ENCODE measurements at regions not wholly inside any gene's neighbourhood (a gene's known extent, or its start where the extent isn't known, plus 50 kb on each side); places are given as distances from the start of the nearest gene placed in this dataset.

- Histone ChIP-seq H3K4me1 (ENCODE audit: insufficient read depth) (no peaks in the 10 kb centered on the region), H3K4me3 (no peak overlapping the region), H3K9me3 (no peaks in the 10 kb centered on the region), H3K27ac (no peak overlapping the region), H3K36me3 (no peaks in the 10 kb centered on the region), H3K27me3 (no peaks in the 10 kb centered on the region)
- 19 to 52% (median 51%) methylated on average over 9 to 11 of the region's 11 CpGs for WGBS, 3 donors
- TF ChIP-seq POLR2A (IDR thresholded peaks at IDR 0.05) (no peak), EP300 (IDR thresholded peaks at IDR 0.05) (no peak), CTCF (IDR thresholded peaks at IDR 0.05) (no peak)
- no peak for DNase-seq
- intact Hi-C loops (cut with DNase I) = no loop called here
Observed at GRCh38 chr22:47600281-47600680, 837.8 kb downstream of the TBC1D22A start.

GRCh38 chr22:47599753-47600152, 837.3 kb downstream of the TBC1D22A start:
- Histone ChIP-seq H3K4me1 (ENCODE audit: insufficient read depth) (no peaks in the 10 kb centered on the region), H3K9me3 (no peaks in the 10 kb centered on the region), H3K36me3 (no peaks in the 10 kb centered on the region), H3K27ac (no peak overlapping the region), H3K4me3 (no peak overlapping the region), H3K27me3 (no peaks in the 10 kb centered on the region)
- 64 to 87% (median 78%) methylated on average over 10 of the region's 10 CpGs for WGBS, 3 donors
- no peak for TF ChIP-seq EP300 (IDR thresholded peaks at IDR 0.05)
- TF ChIP-seq CTCF (IDR thresholded peaks at IDR 0.05) = no peak
- TF ChIP-seq POLR2A (IDR thresholded peaks at IDR 0.05) = no peak
- intact Hi-C loops (cut with DNase I) = no loop called here
- no peak for DNase-seq

GRCh38 chr22:47598864-47599263, 836.4 kb downstream of the TBC1D22A start:
- TF ChIP-seq EP300 (IDR thresholded peaks at IDR 0.05) (no peak), CTCF (IDR thresholded peaks at IDR 0.05) (no peak)
- intact Hi-C loops (cut with DNase I) = no loop called here
- Histone ChIP-seq H3K4me3 (no peak overlapping the region), H3K36me3 (no peaks in the 10 kb centered on the region), H3K4me1 (ENCODE audit: insufficient read depth) (no peaks in the 10 kb centered on the region), H3K27me3 (no peaks in the 10 kb centered on the region), H3K9me3 (no peaks in the 10 kb centered on the region), H3K27ac (no peak overlapping the region)
- DNase-seq = no peak
- whole genome bisulfite sequencing, 3 donors = 90 to 98% (median 94%) methylated on average over 6 of the region's 6 CpGs

GRCh38 chr22:47597041-47597440, 834.6 kb downstream of the TBC1D22A start:
- no peaks in the 10 kb centered on the region for H3K27me3 ChIP-seq
- H3K36me3 ChIP-seq = no peaks in the 10 kb centered on the region
- 32 to 52% (median 50%) methylated on average over 9 of the region's 9 CpGs for WGBS, 3 donors
- no peaks in the 10 kb centered on the region for H3K9me3 ChIP-seq
- H3K4me3 ChIP-seq = no peak overlapping the region
- no peak for DNase-seq
- intact Hi-C loops (cut with DNase I) = no loop called here
- no peaks in the 10 kb centered on the region for H3K4me1 ChIP-seq (ENCODE audit: insufficient read depth)
- TF ChIP-seq POLR2A (IDR thresholded peaks at IDR 0.05) (no peak), EP300 (IDR thresholded peaks at IDR 0.05) (no peak), CTCF (IDR thresholded peaks at IDR 0.05) (no peak)
- no peak overlapping the region for H3K27ac ChIP-seq
